A549 (cell line): ENCODE measurements at regions not wholly inside any gene's neighbourhood (a gene's known extent, or its start where the extent isn't known, plus 50 kb on each side); places are given as distances from the start of the nearest gene placed in this dataset.

Experiments used
- CEBPB ChIP-seq, 2 experiments: fragments of >200 bp in 1 of 2; sonication (Bioruptor Twin) in 1 of 2; formaldehyde crosslinking in 1 of 2; IDR thresholded peaks; 2 replicates each; pipeline ENCODE4 v1.6.1; 2012 to 2016
- CHD2 ChIP-seq: fragments of 150-350 bp; IDR thresholded peaks from 2 replicates; pipeline ENCODE4 v1.6.1; 2014; ENCODE audit warnings: low read length; ENCODE audit not compliant: partially characterized antibody
- NPAS2 ChIP-seq: fragments of 250-450 bp; sonication (Bioruptor Pico); IDR thresholded peaks from 2 replicates; pipeline ENCODE4 v1.8.0; 2022; ENCODE audit warnings: mild to moderate bottlenecking, moderate library complexity, borderline replicate concordance
- POLR2A ChIP-seq: IDR thresholded peaks from 2 replicates; pipeline ENCODE4 v1.6.1; 2012; ENCODE audit warnings: mild to moderate bottlenecking, low read length
- POLR2AphosphoS2 ChIP-seq: conservative IDR thresholded peaks from 2 replicates; pipeline ENCODE4 v1.6.1; 2012; ENCODE audit warnings: low read length, improper control_type of control experiment, inconsistent platforms
- RARB ChIP-seq: fragments of 250-450 bp; sonication (Bioruptor Pico); IDR thresholded peaks from 2 replicates; pipeline ENCODE4 v1.8.0; 2021; ENCODE audit warnings: mild to moderate bottlenecking, moderate library complexity
- SMC3 ChIP-seq: fragments of >200 bp; sonication (Bioruptor Twin); formaldehyde crosslinking; IDR thresholded peaks from 3 replicates; pipeline ENCODE4 v1.6.1; 2018; ENCODE audit warnings: inconsistent platforms
- TF ChIP-seq, protein P1 (sequence below): fragments of >200 bp; sonication (Bioruptor Twin); formaldehyde crosslinking; IDR thresholded peaks from 3 replicates; pipeline ENCODE4 v1.5.1; 2016
- TF ChIP-seq, protein P2 (sequence below): fragments of 200-600 bp; sonication (generic); IDR thresholded peaks from 2 replicates; pipeline ENCODE4 v1.6.1; 2016; ENCODE audit warnings: antibody characterized with exemption, mild to moderate bottlenecking, moderate library complexity
- TF ChIP-seq, protein P3 (sequence below): fragments of 450-650 bp; IDR thresholded peaks from 2 replicates; pipeline ENCODE4 v1.6.1; 2014; ENCODE audit warnings: antibody characterized with exemption

DNA sequence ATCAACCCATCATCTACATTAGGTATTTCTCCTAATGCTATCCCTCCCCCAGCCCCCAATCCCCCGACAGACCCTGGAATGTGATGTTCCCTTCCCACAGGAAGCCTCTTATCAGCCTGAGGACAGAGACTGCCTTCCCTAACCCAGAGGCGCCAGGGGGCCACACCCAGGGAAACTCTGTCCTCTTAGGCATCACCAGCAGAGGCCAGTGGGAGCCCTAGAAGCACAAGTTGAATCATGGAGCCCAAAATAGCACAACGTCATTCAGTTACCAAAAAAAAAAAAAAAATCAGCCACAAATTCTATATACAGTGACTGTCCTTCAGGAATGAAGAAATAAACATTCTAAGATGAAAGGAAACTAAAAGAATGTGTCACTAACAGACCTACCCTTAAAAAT, 625.7 kb downstream of the TFAP2A start:
- TF ChIP-seq RARB (no peak), NPAS2 (no peak), POLR2AphosphoS2 (no peak), SMC3 (no peak), CHD2 (no peak), CEBPB (IDR thresholded peaks at IDR 0.05) (no peak), POLR2A (no peak)
- TF ChIP-seq, protein P1, sequence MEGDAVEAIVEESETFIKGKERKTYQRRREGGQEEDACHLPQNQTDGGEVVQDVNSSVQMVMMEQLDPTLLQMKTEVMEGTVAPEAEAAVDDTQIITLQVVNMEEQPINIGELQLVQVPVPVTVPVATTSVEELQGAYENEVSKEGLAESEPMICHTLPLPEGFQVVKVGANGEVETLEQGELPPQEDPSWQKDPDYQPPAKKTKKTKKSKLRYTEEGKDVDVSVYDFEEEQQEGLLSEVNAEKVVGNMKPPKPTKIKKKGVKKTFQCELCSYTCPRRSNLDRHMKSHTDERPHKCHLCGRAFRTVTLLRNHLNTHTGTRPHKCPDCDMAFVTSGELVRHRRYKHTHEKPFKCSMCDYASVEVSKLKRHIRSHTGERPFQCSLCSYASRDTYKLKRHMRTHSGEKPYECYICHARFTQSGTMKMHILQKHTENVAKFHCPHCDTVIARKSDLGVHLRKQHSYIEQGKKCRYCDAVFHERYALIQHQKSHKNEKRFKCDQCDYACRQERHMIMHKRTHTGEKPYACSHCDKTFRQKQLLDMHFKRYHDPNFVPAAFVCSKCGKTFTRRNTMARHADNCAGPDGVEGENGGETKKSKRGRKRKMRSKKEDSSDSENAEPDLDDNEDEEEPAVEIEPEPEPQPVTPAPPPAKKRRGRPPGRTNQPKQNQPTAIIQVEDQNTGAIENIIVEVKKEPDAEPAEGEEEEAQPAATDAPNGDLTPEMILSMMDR = no peak
- TF ChIP-seq, protein P2, sequence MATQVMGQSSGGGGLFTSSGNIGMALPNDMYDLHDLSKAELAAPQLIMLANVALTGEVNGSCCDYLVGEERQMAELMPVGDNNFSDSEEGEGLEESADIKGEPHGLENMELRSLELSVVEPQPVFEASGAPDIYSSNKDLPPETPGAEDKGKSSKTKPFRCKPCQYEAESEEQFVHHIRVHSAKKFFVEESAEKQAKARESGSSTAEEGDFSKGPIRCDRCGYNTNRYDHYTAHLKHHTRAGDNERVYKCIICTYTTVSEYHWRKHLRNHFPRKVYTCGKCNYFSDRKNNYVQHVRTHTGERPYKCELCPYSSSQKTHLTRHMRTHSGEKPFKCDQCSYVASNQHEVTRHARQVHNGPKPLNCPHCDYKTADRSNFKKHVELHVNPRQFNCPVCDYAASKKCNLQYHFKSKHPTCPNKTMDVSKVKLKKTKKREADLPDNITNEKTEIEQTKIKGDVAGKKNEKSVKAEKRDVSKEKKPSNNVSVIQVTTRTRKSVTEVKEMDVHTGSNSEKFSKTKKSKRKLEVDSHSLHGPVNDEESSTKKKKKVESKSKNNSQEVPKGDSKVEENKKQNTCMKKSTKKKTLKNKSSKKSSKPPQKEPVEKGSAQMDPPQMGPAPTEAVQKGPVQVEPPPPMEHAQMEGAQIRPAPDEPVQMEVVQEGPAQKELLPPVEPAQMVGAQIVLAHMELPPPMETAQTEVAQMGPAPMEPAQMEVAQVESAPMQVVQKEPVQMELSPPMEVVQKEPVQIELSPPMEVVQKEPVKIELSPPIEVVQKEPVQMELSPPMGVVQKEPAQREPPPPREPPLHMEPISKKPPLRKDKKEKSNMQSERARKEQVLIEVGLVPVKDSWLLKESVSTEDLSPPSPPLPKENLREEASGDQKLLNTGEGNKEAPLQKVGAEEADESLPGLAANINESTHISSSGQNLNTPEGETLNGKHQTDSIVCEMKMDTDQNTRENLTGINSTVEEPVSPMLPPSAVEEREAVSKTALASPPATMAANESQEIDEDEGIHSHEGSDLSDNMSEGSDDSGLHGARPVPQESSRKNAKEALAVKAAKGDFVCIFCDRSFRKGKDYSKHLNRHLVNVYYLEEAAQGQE = no peak
- TF ChIP-seq, protein P3, sequence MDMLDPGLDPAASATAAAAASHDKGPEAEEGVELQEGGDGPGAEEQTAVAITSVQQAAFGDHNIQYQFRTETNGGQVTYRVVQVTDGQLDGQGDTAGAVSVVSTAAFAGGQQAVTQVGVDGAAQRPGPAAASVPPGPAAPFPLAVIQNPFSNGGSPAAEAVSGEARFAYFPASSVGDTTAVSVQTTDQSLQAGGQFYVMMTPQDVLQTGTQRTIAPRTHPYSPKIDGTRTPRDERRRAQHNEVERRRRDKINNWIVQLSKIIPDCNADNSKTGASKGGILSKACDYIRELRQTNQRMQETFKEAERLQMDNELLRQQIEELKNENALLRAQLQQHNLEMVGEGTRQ = no peak
